Liver (tissue), 8 donors: ENCODE measurements at regions not wholly inside any gene's neighbourhood (a gene's known extent, or its start where the extent isn't known, plus 50 kb on each side); places are given as distances from the start of the nearest gene placed in this dataset.

Experiments used
- DNase-seq: peaks from one replicate; pipeline ENCODE4 v3.0.0-alpha.2; 2017; ENCODE audit warnings: low spot score
- H3K27ac ChIP-seq, 2 donors: one replicate each; pipeline ENCODE4 v1.7.0; 2013; ENCODE audit warnings: inconsistent platforms in 2 of 2, low read length in 2 of 2, control low read depth in 1 of 2, low read depth in 1 of 2, mild to moderate bottlenecking in 1 of 2
- H3K27me3 ChIP-seq, 4 donors: one replicate each; pipeline versions ENCODE4 v1.6.1 to v1.7.0; 2013; ENCODE audit warnings: low read length in 3 of 4, inconsistent platforms in 1 of 4, mild to moderate bottlenecking in 1 of 4, moderate library complexity in 1 of 4; ENCODE audit not compliant: control insufficient read depth in 4 of 4, insufficient read depth in 4 of 4
- H3K36me3 ChIP-seq, 4 donors: one replicate each; pipeline versions ENCODE4 v1.6.1 to v1.7.0; 2013; ENCODE audit warnings: low read length in 3 of 4, mild to moderate bottlenecking in 3 of 4, low read depth in 1 of 4, moderate library complexity in 1 of 4; ENCODE audit not compliant: control insufficient read depth in 4 of 4, insufficient read depth in 3 of 4
- H3K4me1 ChIP-seq, 4 donors: one replicate each; pipeline versions ENCODE4 v1.6.1 to v1.7.0; 2013; ENCODE audit warnings: low read length in 3 of 4, mild to moderate bottlenecking in 3 of 4, moderate library complexity in 1 of 4; ENCODE audit not compliant: control insufficient read depth in 4 of 4, insufficient read depth in 4 of 4
- H3K4me3 ChIP-seq, 3 donors: one replicate each; pipeline versions ENCODE4 v1.6.1 to v1.7.0; 2013; ENCODE audit warnings: low read length in 3 of 3, control low read depth in 1 of 3, low read depth in 1 of 3, mild to moderate bottlenecking in 1 of 3
- H3K9ac ChIP-seq, 2 donors: one replicate each; pipeline ENCODE4 v1.7.0; 2013; ENCODE audit warnings: low read length in 2 of 2, mild to moderate bottlenecking in 2 of 2, moderate library complexity in 2 of 2, control low read depth in 1 of 2, low read depth in 1 of 2
- H3K9me3 ChIP-seq, 4 donors: one replicate each; pipeline versions ENCODE4 v1.6.1 to v1.7.0; 2013; ENCODE audit warnings: low read length in 3 of 4; ENCODE audit not compliant: control insufficient read depth in 4 of 4
- FOXA2 ChIP-seq: IDR thresholded peaks from 2 replicates; pipeline ENCODE4 v1.6.1; 2016; ENCODE audit warnings: antibody characterized with exemption
- GABPA ChIP-seq, 2 donors: IDR thresholded peaks in 1 of 2; conservative IDR thresholded peaks in 1 of 2; 2 replicates each; pipeline ENCODE4 v1.6.1; 2016; ENCODE audit warnings: antibody characterized with exemption in 2 of 2, mild to moderate bottlenecking in 1 of 2, moderate library complexity in 1 of 2
- JUND ChIP-seq, 2 donors: IDR thresholded peaks; 2 replicates each; pipeline ENCODE4 v1.6.1; 2016; ENCODE audit warnings: antibody characterized with exemption in 2 of 2
- SP1 ChIP-seq: IDR thresholded peaks from 2 replicates; pipeline ENCODE4 v1.6.1; 2018; ENCODE audit warnings: antibody characterized with exemption, mild to moderate bottlenecking
- TAF1 ChIP-seq: conservative IDR thresholded peaks from 2 replicates; pipeline ENCODE4 v1.6.1; 2016; ENCODE audit warnings: antibody characterized with exemption, mild to moderate bottlenecking
- YY1 ChIP-seq: IDR thresholded peaks from 2 replicates; pipeline ENCODE4 v1.6.1; 2016; ENCODE audit warnings: antibody characterized with exemption, mild to moderate bottlenecking
- WGBS: extraction: QIAGEN DNeasy Blood & Tissue Kit; methylation state at CpG from one replicate; pipeline ENCODE4 v1.1.7; 2013; 5-methylcytosine and 5-hydroxymethylcytosine counted together
- TF ChIP-seq, protein P1 (sequence below): IDR thresholded peaks from 2 replicates; pipeline ENCODE4 v1.6.1; 2016; ENCODE audit warnings: antibody characterized with exemption
- TF ChIP-seq, protein P2 (sequence below): IDR thresholded peaks from 2 replicates; pipeline ENCODE4 v1.6.1; 2016; ENCODE audit warnings: antibody characterized with exemption, mild to moderate bottlenecking
- TF ChIP-seq, protein P3 (sequence below): IDR thresholded peaks from 2 replicates; pipeline ENCODE4 v1.6.1; 2016; ENCODE audit warnings: antibody characterized with exemption
- TF ChIP-seq, protein P4 (sequence below): fragments of 150-350 bp; IDR thresholded peaks from 2 replicates; pipeline ENCODE4 v1.5.1; 2017; ENCODE audit warnings: improper control_type of control experiment, low read depth, low read length; ENCODE audit not compliant: missing input control
- donor health status: healthy.
- donor health status: healthy.
- donor health status: healthy.
- donor health status: healthy.
- donor health status: healthy.

DNA sequence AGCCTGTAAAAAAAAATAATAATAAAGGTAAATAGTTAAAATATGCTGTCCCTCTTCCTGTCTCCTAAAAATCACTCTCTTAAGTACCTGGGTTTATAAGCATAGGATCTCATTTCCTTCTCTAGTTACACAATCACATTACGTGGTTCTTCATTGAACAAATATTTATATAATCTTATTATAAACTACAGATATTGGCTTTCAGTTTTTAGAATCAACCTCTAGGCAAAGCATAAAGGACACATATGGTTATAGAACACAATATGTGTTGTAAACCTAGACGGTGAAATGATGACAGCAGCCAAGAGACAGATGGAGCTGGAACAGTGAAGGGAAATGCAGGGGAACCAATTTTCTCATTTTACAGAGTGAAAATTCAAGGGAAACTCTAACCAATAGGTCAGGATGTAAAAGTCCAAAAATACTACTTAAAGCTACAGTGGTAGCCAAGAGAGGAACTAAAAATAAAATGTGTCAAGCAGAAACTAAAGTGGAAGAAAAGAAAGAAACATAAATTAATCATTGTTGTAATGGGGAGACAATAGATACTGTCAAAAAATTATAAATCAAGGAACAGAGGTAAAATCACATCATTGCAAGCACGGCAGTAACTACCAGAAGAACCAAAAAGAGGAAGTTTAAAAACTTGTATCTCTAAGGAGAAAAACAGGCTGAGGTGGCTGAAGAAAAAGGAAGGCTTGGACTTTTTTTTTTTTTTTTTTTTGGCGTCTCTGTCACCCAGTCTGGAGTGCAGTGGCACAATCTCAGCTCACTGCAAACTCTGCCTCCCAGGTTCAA is 82.8 kb upstream of the CDYL start:
- Histone ChIP-seq H3K36me3 (no peaks in the 10 kb centered on the region), H3K4me1 (no peaks in the 10 kb centered on the region), H3K27ac (no peak overlapping the region), H3K27me3 (no peaks in the 10 kb centered on the region), H3K4me3 (no peak overlapping the region), H3K9ac (no peak overlapping the region), H3K9me3 (peaks cover 0 to 5% (median 0%) of the 10 kb centered on the region in 4 donors)
- no peak for DNase-seq
- TF ChIP-seq, protein P1, sequence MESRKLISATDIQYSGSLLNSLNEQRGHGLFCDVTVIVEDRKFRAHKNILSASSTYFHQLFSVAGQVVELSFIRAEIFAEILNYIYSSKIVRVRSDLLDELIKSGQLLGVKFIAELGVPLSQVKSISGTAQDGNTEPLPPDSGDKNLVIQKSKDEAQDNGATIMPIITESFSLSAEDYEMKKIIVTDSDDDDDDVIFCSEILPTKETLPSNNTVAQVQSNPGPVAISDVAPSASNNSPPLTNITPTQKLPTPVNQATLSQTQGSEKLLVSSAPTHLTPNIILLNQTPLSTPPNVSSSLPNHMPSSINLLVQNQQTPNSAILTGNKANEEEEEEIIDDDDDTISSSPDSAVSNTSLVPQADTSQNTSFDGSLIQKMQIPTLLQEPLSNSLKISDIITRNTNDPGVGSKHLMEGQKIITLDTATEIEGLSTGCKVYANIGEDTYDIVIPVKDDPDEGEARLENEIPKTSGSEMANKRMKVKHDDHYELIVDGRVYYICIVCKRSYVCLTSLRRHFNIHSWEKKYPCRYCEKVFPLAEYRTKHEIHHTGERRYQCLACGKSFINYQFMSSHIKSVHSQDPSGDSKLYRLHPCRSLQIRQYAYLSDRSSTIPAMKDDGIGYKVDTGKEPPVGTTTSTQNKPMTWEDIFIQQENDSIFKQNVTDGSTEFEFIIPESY, result no peak
- TF ChIP-seq GABPA (IDR thresholded peaks at IDR 0.05 in 1 of 2, conservative IDR thresholded peaks at IDR 0.05 in 1 of 2), result no peak
- no peak for TF ChIP-seq SP1
- TF ChIP-seq YY1, result no peak
- TF ChIP-seq, protein P2, sequence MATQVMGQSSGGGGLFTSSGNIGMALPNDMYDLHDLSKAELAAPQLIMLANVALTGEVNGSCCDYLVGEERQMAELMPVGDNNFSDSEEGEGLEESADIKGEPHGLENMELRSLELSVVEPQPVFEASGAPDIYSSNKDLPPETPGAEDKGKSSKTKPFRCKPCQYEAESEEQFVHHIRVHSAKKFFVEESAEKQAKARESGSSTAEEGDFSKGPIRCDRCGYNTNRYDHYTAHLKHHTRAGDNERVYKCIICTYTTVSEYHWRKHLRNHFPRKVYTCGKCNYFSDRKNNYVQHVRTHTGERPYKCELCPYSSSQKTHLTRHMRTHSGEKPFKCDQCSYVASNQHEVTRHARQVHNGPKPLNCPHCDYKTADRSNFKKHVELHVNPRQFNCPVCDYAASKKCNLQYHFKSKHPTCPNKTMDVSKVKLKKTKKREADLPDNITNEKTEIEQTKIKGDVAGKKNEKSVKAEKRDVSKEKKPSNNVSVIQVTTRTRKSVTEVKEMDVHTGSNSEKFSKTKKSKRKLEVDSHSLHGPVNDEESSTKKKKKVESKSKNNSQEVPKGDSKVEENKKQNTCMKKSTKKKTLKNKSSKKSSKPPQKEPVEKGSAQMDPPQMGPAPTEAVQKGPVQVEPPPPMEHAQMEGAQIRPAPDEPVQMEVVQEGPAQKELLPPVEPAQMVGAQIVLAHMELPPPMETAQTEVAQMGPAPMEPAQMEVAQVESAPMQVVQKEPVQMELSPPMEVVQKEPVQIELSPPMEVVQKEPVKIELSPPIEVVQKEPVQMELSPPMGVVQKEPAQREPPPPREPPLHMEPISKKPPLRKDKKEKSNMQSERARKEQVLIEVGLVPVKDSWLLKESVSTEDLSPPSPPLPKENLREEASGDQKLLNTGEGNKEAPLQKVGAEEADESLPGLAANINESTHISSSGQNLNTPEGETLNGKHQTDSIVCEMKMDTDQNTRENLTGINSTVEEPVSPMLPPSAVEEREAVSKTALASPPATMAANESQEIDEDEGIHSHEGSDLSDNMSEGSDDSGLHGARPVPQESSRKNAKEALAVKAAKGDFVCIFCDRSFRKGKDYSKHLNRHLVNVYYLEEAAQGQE, result no peak
- no peak for TF ChIP-seq JUND (IDR thresholded peaks at IDR 0.05)
- TF ChIP-seq TAF1, result no peak
- TF ChIP-seq, protein P3, sequence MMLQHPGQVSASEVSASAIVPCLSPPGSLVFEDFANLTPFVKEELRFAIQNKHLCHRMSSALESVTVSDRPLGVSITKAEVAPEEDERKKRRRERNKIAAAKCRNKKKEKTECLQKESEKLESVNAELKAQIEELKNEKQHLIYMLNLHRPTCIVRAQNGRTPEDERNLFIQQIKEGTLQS, result no peak
- 32% methylated on average over 4 of the region's 4 CpGs for WGBS

DNA sequence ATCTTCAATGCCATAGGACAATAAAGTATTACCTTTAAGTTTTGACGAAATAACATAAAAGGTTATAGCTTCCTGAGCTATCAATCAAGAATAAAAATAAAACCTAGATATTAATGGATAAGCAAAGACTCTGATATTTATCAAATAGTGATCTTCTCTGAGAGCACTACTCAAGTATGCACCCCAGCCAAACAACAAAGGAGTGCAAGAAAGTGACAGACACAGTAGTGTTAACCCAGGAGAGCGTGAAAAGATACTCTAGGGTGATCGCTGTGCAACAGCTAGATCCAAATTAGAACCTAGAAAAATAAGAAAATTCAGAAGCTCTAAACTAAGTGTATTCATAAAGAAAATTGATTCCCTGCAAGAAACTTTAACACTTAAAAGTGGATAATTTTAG is 83.5 kb upstream of the CDYL start:
- TF ChIP-seq, protein P4, sequence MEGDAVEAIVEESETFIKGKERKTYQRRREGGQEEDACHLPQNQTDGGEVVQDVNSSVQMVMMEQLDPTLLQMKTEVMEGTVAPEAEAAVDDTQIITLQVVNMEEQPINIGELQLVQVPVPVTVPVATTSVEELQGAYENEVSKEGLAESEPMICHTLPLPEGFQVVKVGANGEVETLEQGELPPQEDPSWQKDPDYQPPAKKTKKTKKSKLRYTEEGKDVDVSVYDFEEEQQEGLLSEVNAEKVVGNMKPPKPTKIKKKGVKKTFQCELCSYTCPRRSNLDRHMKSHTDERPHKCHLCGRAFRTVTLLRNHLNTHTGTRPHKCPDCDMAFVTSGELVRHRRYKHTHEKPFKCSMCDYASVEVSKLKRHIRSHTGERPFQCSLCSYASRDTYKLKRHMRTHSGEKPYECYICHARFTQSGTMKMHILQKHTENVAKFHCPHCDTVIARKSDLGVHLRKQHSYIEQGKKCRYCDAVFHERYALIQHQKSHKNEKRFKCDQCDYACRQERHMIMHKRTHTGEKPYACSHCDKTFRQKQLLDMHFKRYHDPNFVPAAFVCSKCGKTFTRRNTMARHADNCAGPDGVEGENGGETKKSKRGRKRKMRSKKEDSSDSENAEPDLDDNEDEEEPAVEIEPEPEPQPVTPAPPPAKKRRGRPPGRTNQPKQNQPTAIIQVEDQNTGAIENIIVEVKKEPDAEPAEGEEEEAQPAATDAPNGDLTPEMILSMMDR, result no peak
- TF ChIP-seq FOXA2, result no peak
- no peaks in the 10 kb centered on the region for H3K4me1 ChIP-seq
- no peaks in the 10 kb centered on the region for H3K36me3 ChIP-seq
- peaks cover 0 to 5% (median 0%) of the 10 kb centered on the region in 4 donors for H3K9me3 ChIP-seq
- H3K27me3 ChIP-seq, result no peaks in the 10 kb centered on the region
- WGBS, result 90% methylated on average over 3 of the region's 3 CpGs
- H3K27ac ChIP-seq, result no peak overlapping the region
- no peak for DNase-seq
- no peak overlapping the region for H3K9ac ChIP-seq
- no peak overlapping the region for H3K4me3 ChIP-seq
